GM12873 (cell line): ENCODE measurements at regions not wholly inside any gene's neighbourhood (a gene's known extent, or its start where the extent isn't known, plus 50 kb on each side); places are given as distances from the start of the nearest gene placed in this dataset.

Experiments
- CTCF ChIP-seq: IDR thresholded peaks from 2 replicates; pipeline ENCODE4 v1.5.1; 2012; ENCODE audit warnings: low read depth, mild to moderate bottlenecking, moderate library complexity, low read length, control low read depth; ENCODE audit not compliant: insufficient read depth; ENCODE audit errors: missing control alignments

- TF ChIP-seq CTCF, result peak; percentile 33
Measured at GRCh38 chr9:28951945-28952344, 1378.7 kb upstream of the C9orf72 start.

GRCh38 chr9:28956116-28956880, 1383.0 kb upstream of the C9orf72 start:
- no peak for TF ChIP-seq CTCF

GRCh38 chr9:28960602-28961001, 1387.3 kb upstream of the C9orf72 start:
- TF ChIP-seq CTCF, result no peak

GRCh38 chr9:28961623-28962022, 1388.3 kb upstream of the C9orf72 start:
- no peak for TF ChIP-seq CTCF

GRCh38 chr9:28967226-28967625, 1393.9 kb upstream of the C9orf72 start:
- TF ChIP-seq CTCF, result no peak

GRCh38 chr9:28970241-28970654, 1397.0 kb upstream of the C9orf72 start:
- TF ChIP-seq CTCF, result no peak

GRCh38 chr9:28971881-28972280, 1398.6 kb upstream of the C9orf72 start:
- no peak for TF ChIP-seq CTCF
